Inflammatory macrophage treated with lipopolysaccharide for 1 hour (primary cell): ENCODE measurements at regions not wholly inside any gene's neighbourhood (a gene's known extent, or its start where the extent isn't known, plus 50 kb on each side); places are given as distances from the start of the nearest gene placed in this dataset.
A peak's percentile ranks its signal among the peaks of the same experiment; 100 is the strongest.

Experiments
- DNase-seq, 2 donors: peaks; one replicate each; pipeline ENCODE4 v3.0.0-alpha.2; 2020 to 2022

- no peak for DNase-seq
Measured at GRCh38 chr10:50936335-50936734, 50.9 kb upstream of the A1CF start.

DNA sequence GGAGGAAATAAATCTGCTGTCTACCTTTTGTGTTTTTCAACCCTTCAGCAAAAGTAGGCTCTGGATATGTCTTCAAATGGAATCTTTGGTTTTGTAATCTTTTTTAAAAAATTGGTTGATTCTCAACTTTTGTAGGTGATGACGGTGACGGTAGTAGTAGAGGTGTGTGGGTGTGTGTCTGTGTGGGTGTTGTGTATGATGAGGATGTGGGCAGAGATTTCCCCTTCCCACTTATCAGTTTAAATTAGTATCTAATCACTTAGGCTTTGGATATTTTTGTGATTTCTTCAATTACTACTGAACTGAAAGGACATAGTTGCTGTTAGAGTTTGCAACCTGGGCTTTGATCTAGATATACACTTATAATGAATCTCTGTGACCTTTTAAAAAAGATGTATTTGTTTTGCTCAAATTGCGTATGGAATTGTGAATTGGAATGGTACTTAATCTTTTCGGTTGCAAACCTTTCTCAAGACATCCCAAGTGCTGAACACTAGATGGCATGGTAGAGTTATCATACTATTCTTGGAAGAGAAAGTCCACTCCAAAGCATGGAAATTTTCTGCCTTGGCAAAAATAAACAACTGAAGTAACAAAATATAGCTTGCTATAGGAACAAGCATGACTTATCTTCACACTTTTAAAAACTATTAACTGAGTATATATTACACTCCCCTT, 51.9 kb upstream of the A1CF start:
- DNase-seq = peak in 1 of 2 donors; percentile 15

- DNase-seq = no peak
Measured at GRCh38 chr10:50941629-50942028, 56.2 kb upstream of the A1CF start.

GRCh38 chr10:50946991-50947781, 61.8 kb upstream of the A1CF start:
- DNase-seq = no peak

- no peak for DNase-seq
Measured at GRCh38 chr10:50951365-50951764, 65.9 kb upstream of the A1CF start.

DNA sequence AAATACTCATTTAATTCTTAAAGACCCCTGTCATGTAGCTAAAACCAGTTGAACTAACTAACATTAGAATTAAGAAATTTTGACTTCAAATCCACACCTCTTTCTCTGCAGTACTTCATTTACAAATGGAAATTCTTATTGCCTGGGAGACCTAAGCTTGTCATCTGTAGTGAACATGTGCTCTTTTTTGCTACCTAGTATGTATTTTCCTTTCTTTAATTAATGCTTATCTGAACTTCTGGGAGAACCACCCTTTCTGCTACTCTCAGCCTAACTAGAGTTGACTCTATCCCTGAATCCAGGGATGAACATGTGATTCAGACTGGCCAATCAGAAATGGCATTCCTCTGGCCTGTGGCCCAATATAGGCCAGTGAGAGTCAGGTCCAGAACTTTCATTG, 75.9 kb upstream of the A1CF start:
- DNase-seq = no peak

DNA sequence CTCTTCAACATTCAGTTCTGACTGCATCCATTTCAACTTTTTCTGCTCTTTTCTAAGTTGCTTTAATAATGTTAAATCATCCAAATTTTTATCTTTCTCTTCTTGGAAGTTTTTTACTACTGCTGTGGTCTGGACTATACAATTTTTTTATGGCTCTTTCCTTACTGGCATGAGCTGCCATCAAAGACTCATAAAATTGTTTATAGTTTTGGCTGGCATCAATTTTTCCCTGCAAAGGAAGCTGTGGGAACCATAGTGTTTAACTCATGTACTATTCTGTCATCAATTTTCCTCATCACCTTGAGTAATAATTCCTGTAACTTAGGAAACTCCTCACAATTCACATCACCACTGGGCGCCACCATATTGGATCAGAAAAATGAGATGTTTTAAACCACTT, 77.6 kb upstream of the A1CF start:
- DNase-seq = no peak

DNA sequence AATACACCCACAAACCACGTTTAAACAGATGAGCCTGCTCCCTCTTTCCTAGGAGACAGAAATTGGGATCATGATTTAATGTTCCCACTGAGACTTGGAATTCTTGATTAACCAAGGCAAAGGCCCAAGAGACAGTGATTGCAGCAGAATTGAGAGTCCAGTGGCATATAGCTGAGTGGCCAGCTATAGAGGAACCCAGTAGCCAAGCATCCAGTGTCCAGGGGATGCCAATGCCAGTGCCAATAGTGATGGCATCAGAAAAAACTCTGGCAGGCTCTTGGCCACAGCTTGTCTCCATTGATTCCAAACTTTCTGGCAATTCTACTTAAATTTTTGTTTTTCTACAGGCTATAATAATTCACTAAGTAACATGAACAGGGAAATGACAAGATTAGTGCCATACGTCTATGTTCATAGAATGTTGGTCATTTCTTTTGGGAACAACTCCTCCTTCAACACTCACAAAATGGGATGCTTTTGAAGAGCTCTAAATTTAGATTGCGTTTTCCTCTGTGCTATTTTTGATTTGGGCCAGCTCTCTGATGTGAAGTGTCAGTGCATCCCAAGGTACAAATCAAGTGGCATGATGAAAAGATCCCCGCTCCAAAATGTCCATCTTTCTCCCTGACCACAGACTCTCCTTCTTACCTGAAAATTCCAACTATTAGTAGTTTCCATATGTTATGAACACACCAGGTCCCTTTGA, 83.1 kb upstream of the A1CF start:
- DNase-seq = no peak

GRCh38 chr10:50972591-50972990, 87.2 kb upstream of the A1CF start:
- no peak for DNase-seq

DNA sequence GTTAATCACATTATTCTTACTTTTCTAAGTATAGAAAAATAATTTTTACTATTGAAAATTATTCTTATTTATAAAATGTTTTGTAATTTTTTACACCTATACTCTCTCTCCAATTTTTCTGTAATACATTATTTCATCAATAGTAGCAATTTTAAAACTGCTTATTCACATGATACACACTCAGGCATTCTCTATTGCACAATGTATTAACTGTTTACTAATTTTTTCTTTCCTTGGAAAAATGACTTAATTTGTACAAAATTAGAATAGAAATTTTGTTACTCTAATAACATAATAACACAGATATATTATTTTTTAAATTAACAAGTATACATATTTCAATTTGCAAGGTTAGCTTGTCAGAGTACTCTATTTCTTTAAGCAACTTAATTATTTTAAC, 92.9 kb upstream of the PRKG1 start:
- DNase-seq = no peak

DNA sequence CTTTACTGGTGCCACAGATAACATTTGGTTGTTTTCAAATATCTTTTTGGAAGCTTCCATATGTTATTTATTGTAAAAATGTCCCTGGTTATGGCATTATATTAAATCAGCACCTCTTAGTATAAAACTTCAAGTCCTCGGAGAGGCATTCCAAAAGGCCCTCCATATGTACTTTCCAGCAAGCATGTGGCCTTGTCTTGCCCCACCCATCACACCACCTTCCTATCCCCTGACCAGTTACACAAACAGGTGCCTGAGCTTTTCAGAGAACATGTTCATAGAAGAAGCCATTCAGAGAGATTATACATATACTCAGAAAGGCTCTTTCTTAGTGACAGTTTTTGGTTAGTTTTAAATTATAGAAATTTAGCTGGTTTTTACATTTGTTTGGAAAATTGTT, 92.4 kb upstream of the PRKG1 start:
- no peak for DNase-seq

DNA sequence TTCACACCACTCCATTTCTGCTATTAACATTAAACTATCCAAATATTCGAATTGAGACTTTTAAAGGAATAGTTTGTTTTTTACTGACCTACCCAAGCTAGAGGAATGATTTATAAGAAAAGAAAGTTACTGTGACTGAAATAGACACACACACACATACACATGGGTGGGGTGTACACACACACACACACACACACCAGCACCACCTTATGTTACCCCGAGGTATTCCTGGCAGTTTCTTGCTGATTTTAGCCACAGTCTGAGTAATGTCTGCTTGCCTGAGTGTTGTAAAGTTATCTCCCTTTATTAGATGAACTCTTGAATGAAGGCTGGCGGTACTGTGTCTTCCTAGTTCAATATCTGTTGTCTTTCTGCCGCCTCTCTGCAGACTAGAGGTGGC, 91.3 kb upstream of the PRKG1 start:
- DNase-seq = no peak

DNA sequence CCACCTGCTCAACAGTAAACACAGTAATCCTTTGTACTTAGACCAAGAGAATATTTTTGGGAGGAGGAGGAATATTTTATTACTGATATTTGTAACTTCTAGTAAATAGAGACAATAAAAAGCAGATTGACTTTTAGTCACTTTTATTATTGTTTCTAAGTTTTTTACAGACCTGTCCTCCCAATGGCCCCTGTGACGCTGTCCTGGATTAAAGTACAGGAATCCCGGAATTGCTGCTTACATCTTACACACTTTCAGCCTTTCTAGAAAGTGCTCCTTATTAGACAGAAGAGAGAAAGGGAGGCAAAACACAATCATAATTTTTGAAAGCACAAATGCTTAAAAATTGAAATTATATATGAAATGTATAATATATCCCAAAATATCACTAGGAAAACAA, 86.4 kb upstream of the PRKG1 start:
- no peak for DNase-seq

- DNase-seq = peak in 1 of 2 donors; percentile 2
Measured at GRCh38 chr10:50988792-50989191, 85.5 kb upstream of the PRKG1 start.

DNA sequence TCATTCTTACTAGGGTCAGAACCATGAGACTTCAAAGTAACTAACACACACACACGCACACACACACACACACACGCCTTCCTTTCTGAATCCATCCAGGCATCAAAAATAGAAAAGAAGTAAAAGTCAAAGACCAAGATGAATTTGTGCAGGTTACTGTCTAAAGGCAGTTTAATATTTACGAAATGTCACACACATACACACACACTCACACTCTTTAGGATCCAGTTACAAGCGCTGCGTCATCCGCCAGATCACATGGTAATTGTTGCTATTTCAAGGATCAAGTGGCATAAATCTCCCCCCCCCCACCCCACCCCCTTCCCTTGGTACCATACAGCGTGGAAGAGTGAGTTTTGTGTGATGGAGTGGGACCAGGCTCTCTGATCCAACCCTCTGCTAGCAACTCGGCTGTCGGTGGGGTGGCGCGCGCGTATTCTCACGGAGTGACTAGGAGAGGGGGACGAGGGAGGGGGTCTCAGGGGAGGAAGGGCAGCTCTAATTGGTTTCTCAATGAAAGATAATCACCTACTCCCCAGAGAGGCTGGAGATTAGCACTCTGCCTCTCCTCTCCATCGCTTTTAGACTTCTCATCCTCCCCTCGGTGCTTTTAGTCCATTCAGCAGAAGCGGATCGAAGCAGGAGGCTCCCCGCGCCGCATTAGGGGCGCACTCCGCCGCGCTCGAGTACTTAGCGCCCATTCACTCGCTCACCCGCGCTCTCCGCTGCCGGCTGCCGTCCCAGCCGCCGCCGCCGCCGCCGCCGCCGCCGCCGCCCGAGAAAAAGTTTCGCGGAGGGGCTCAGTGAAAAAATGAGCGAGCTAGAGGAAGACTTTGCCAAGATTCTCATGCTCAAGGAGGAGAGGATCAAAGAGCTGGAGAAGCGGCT, 83.5 kb upstream of the PRKG1 start:
- no peak for DNase-seq

- DNase-seq = no peak
Measured at GRCh38 chr10:50991456-50992355, 82.6 kb upstream of the PRKG1 start.

- DNase-seq = no peak
Measured at GRCh38 chr10:50992356-50992901, 81.9 kb upstream of the PRKG1 start.

GRCh38 chr10:50992972-50993766, 81.1 kb upstream of the PRKG1 start:
- DNase-seq = no peak

DNA sequence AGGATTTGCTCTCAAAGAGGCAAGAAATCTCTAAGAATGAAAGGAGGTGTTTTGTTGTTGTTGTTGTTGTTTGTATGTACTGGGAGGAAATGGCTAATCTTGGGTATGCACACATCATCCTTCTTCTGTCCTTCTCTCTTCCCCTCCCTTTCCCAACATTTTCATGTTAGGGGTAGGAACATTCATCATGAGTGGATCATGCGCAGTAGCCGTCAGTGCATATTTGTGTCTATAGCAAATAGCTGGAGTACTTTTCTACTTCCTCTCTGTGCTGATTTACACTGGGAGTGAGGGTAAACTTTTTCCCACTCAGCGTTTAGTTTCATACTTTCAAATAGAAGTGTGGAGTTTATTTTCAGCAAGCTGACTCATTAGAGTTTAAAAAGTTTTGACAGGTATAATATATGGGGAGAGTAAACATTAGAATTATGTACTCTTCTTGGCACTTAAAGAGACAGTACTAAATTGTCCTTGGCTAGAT, 80.5 kb upstream of the PRKG1 start:
- no peak for DNase-seq

- no peak for DNase-seq
Measured at GRCh38 chr10:50997461-50997860, 76.8 kb upstream of the PRKG1 start.

DNA sequence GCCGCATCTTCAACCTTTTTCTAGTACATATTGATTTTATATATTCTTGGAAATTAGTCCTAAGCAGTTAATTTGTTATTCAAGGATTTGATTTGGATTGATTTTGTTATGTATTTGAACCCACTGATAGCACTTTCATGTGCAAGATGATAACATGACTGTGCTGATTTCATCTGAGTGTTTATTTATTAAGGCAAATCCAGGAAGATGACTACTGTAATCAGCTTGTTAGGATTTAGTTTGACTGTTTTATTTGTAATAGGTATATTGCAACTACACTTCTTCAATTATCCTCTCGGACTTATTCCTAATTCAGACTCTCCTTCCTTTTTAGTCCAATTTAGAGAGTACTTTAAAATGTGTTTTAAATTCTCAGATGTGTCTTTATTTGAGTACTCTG, 75.1 kb upstream of the PRKG1 start:
- DNase-seq = no peak
